Heart right ventricle (tissue), 16 donors: ENCODE measurements at regions not wholly inside any gene's neighbourhood (a gene's known extent, or its start where the extent isn't known, plus 50 kb on each side); places are given as distances from the start of the nearest gene placed in this dataset.

Experiments used
- ATAC-seq, 8 donors: fragments of 200-7000 bp; cut with Tn5 transposase; one replicate each; pipeline ENCODE4 v1.9.1; 2020; ENCODE audit warnings: mild to moderate bottlenecking in 8 of 8, moderate library complexity in 8 of 8, moderate number of reproducible peaks in 1 of 8
- DNase-seq, 2 donors: peaks; one replicate each; pipeline ENCODE4 v3.0.0-alpha.2; 2020
- H3K27ac ChIP-seq, 10 donors: fragments of 200-600 bp; sonication (generic) in 2 of 10; one replicate each; pipeline versions ENCODE4 v1.5.0 to v1.8.0; 2020 to 2022; ENCODE audit warnings: mild to moderate bottlenecking in 3 of 10
- H3K27me3 ChIP-seq, 7 donors: fragments of 200-600 bp; one replicate each; pipeline ENCODE4 v1.8.0; 2021 to 2022; ENCODE audit warnings: mild to moderate bottlenecking in 2 of 7
- H3K36me3 ChIP-seq, 9 donors: fragments of 200-600 bp; sonication (generic) in 1 of 9; one replicate each; pipeline versions ENCODE4 v1.5.0 to v1.8.0; 2020 to 2022; ENCODE audit warnings: mild to moderate bottlenecking in 2 of 9
- H3K4me1 ChIP-seq, 9 donors: fragments of 200-600 bp; sonication (generic) in 1 of 9; one replicate each; pipeline versions ENCODE4 v1.5.0 to v1.8.0; 2020 to 2022; ENCODE audit warnings: mild to moderate bottlenecking in 4 of 9
- H3K4me3 ChIP-seq, 10 donors: fragments of 200-600 bp; sonication (generic) in 2 of 10; one replicate each; pipeline versions ENCODE4 v1.5.0 to v1.8.0; 2020 to 2022; ENCODE audit warnings: mild to moderate bottlenecking in 7 of 10, moderate library complexity in 2 of 10
- H3K9me3 ChIP-seq, 11 donors: fragments of 200-600 bp in 10 of 11; sonication (generic) in 2 of 11; one replicate each; pipeline versions ENCODE4 v1.5.0 to v1.8.0; 2013 to 2022; ENCODE audit warnings: mild to moderate bottlenecking in 2 of 11, control low read depth in 1 of 11, moderate library complexity in 1 of 11
- WGBS, 2 donors: extraction: QIAGEN DNeasy Blood & Tissue Kit; methylation state at CpG; one replicate each; pipeline ENCODE4 v1.1.7; 2013; ENCODE audit warnings: inconsistent platforms in 1 of 2; 5-methylcytosine and 5-hydroxymethylcytosine counted together
- intact Hi-C, 10 donors: fragments of 100-400 bp; cut with DNase I; formaldehyde crosslinking; loops; one replicate each; pipeline versions ENCODE4 v1.11.1 to v1.14.2; 2022
- TF ChIP-seq, protein P1 (sequence below), 9 donors: fragments of 200-600 bp; sonication (generic) in 2 of 9; IDR thresholded peaks; one replicate each; pipeline versions ENCODE4 v1.5.0 to v1.8.0; 2021 to 2022; ENCODE audit warnings: antibody characterized with exemption in 9 of 9, mild to moderate bottlenecking in 5 of 9, moderate library complexity in 1 of 9
- donor health status: Arrhythmogenic right ventricular cardiomyopathy.
- donor health status: ischemic (EF 13 %, LVEDD 7.1; RV severe dilation, severe dysfunction).
- donor health status: healthy with polysubstance abuse.
- donor health status: DM: no; HTN: yes; CAD: no.
- donor health status: DM: no; HTN: no; CAD: no.
- donor health status: ischemic (EF 25% LVEDD 6.9; RV normal size, moderate dysfunction).
- donor health status: ischemic (EF 25% LVEDD 5.7; RV mildly dilated, moderate dysfunction).
- donor health status: healthy.
- donor health status: DM: yes; HTN: yes; CAD: no.
- donor health status: Ischemic cardiomyopathy.
- donor health status: ischemic (EF 35%, LVEDD 5.7; RV mildly dilated, moderate dysfunction).
- donor health status: nonischemic (EF 11% LVEDD 7.7; RV severe dilation, severe dysfunction).
- donor health status: DM: yes; HTN: yes; CAD: no.
- donor health status: PGD.
- donor health status: ischemic (EF 29% LVEDD 5.4; RV normal size, mild dysfunction).
- donor health status: nonischemic (EF 23%, LVEDD 6.1; RV moderate dilation, normal function).

DNA sequence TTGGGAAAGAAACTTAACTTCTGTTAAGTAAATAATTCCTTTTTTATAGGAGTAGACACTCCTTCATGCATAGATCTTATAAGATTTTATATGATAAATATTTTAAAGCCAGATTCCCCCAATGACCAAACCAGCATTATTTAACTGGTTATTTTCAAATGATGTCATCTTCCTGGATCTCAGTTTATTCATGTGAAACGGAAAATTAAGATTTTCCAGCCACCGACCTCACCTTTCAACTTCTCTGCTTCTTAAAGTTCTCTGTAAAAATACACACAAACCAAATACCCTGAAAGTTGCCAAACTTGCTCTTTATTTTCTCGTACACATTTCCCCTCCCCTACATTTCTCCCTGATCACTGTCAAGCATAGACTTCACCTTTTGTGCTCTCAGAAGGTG, 364.2 kb downstream of the GALC start:
- 49 to 58% methylated on average over 3 of the region's 3 CpGs for WGBS, 2 donors
- H3K27ac ChIP-seq: peak overlapping the region in 5 of 10 donors; percentile 5 to 55 (median 46)
- intact Hi-C loops: no loop called here
- TF ChIP-seq, protein P1, sequence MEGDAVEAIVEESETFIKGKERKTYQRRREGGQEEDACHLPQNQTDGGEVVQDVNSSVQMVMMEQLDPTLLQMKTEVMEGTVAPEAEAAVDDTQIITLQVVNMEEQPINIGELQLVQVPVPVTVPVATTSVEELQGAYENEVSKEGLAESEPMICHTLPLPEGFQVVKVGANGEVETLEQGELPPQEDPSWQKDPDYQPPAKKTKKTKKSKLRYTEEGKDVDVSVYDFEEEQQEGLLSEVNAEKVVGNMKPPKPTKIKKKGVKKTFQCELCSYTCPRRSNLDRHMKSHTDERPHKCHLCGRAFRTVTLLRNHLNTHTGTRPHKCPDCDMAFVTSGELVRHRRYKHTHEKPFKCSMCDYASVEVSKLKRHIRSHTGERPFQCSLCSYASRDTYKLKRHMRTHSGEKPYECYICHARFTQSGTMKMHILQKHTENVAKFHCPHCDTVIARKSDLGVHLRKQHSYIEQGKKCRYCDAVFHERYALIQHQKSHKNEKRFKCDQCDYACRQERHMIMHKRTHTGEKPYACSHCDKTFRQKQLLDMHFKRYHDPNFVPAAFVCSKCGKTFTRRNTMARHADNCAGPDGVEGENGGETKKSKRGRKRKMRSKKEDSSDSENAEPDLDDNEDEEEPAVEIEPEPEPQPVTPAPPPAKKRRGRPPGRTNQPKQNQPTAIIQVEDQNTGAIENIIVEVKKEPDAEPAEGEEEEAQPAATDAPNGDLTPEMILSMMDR (IDR thresholded peaks at IDR 0.05): no peak
- no peak for ATAC-seq
- H3K27me3 ChIP-seq: no peaks in the 10 kb centered on the region
- no peaks in the 10 kb centered on the region for H3K9me3 ChIP-seq
- DNase-seq: no peak
- H3K4me3 ChIP-seq: no peak overlapping the region
- peaks cover 0 to 36% (median 4%) of the 10 kb centered on the region in 9 donors for H3K4me1 ChIP-seq
- no peaks in the 10 kb centered on the region for H3K36me3 ChIP-seq

DNA sequence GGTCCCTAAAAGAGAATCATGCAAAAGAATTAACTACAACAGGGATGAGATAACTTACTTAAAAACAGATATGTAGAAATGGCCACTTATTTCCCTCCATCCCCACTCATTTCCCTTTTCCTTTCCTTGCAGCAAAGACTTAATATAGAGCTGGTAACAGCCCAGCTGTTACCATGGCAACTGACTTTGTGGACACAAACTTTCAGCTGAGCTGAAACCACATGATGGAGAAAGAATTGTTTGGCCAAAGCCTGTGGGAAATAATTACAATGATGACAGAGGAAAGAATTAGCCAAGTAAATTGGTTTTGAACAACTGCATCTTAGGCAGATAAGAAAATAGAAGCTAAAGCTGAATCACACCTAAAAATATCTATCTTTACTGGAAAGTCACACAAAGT, 364.9 kb downstream of the GALC start:
- H3K4me3 ChIP-seq: no peak overlapping the region
- peak overlapping the region in 4 of 10 donors; percentile 5 to 55 (median 48) for H3K27ac ChIP-seq
- H3K9me3 ChIP-seq: peaks cover 0 to 3% (median 0%) of the 10 kb centered on the region in 11 donors
- H3K27me3 ChIP-seq: no peaks in the 10 kb centered on the region
- TF ChIP-seq, protein P1 (IDR thresholded peaks at IDR 0.05): no peak
- H3K36me3 ChIP-seq: no peaks in the 10 kb centered on the region
- ATAC-seq (peak in 7 of 8 donors; percentile 73 to 91 (median 85)), DNase-seq (peak in 1 of 2 donors; percentile 68)
- H3K4me1 ChIP-seq: peaks cover 0 to 36% (median 4%) of the 10 kb centered on the region in 9 donors
- intact Hi-C loops: no loop called here

GRCh38 chr14:87626266-87626665, 366.7 kb downstream of the GALC start:
- TF ChIP-seq, protein P1 (IDR thresholded peaks at IDR 0.05): no peak
- Histone ChIP-seq H3K4me3 (no peak overlapping the region), H3K27me3 (no peaks in the 10 kb centered on the region), H3K9me3 (peaks cover 0 to 14% (median 4%) of the 10 kb centered on the region in 11 donors), H3K27ac (no peak overlapping the region), H3K4me1 (peaks cover 0 to 36% (median 4%) of the 10 kb centered on the region in 9 donors), H3K36me3 (no peaks in the 10 kb centered on the region)
- intact Hi-C loops: no loop called here
- no peak for ATAC-seq
- no peak for DNase-seq

DNA sequence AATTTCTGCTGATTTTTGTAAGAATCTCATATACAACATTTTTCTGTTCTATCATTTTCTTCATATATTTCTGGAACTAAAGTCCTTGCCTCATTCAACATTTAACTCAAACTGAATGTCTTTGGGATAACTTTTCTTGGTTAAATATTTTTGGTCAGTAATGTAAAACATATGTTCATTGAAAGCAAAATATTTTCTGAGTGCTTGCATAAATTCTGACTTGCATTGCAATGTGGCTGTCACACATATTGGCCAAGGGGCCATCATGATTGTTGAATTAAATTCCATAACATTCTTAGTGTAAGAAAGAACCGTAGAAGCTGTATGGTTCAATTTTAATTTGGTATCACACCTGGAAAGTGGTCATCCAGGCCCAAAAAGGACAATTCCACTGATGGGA, 369.4 kb downstream of the GALC start:
- peaks cover 0 to 13% (median 3%) of the 10 kb centered on the region in 9 donors for H3K4me1 ChIP-seq
- WGBS, 2 donors: 89 to 92% methylated on average over 1 of the region's 1 CpG
- TF ChIP-seq, protein P1 (IDR thresholded peaks at IDR 0.05): no peak
- no peak overlapping the region for H3K27ac ChIP-seq
- H3K4me3 ChIP-seq: no peak overlapping the region
- DNase-seq (no peak), ATAC-seq (no peak)
- H3K9me3 ChIP-seq: peaks cover 0 to 20% (median 7%) of the 10 kb centered on the region in 11 donors
- intact Hi-C loops: no loop called here
- H3K27me3 ChIP-seq: no peaks in the 10 kb centered on the region
- H3K36me3 ChIP-seq: no peaks in the 10 kb centered on the region
